Smooth muscle cell (in vitro differentiated cells): ENCODE measurements at regions not wholly inside any gene's neighbourhood (a gene's known extent, or its start where the extent isn't known, plus 50 kb on each side); places are given as distances from the start of the nearest gene placed in this dataset.

Experiments used
- DNase-seq: peaks from one replicate; lab custom pipeline; 2025; ENCODE audit not compliant: unreplicated experiment; lab: John Stamatoyannopoulos, UW
- H2AFZ ChIP-seq: fragments of 200-600 bp; sonication (generic); 2 replicates; pipeline ENCODE4 v1.6.0; 2016; ENCODE audit warnings: antibody characterized with exemption, low read depth, mild to moderate bottlenecking
- H3F3A ChIP-seq: fragments of 200-600 bp; sonication (generic); 2 replicates; pipeline ENCODE4 v1.6.0; 2017; ENCODE audit warnings: antibody characterized with exemption, low read depth
- H3K27ac ChIP-seq: fragments of 200-600 bp; sonication (generic); 2 replicates; pipeline ENCODE4 v1.5.1; 2016; ENCODE audit warnings: low read depth, mild to moderate bottlenecking
- H3K27me3 ChIP-seq: fragments of 200-600 bp; sonication (generic); 2 replicates; pipeline ENCODE4 v1.6.1; 2016; ENCODE audit warnings: low read depth, mild to moderate bottlenecking
- H3K36me3 ChIP-seq: fragments of 200-600 bp; sonication (generic); 2 replicates; pipeline ENCODE4 v1.5.1; 2016; ENCODE audit warnings: low read depth
- H3K4me1 ChIP-seq: fragments of 200-600 bp; sonication (generic); 2 replicates; pipeline ENCODE4 v1.5.1; 2016; ENCODE audit warnings: low read depth
- H3K4me2 ChIP-seq: fragments of 200-600 bp; sonication (generic); 2 replicates; pipeline ENCODE4 v1.6.0; 2016; ENCODE audit warnings: mild to moderate bottlenecking
- H3K4me3 ChIP-seq: fragments of 200-600 bp; sonication (generic); 2 replicates; pipeline ENCODE4 v1.5.1; 2016; ENCODE audit warnings: mild to moderate bottlenecking
- H3K79me2 ChIP-seq: fragments of 200-600 bp; sonication (generic); 2 replicates; pipeline ENCODE4 v1.6.0; 2016; ENCODE audit warnings: low read depth, mild to moderate bottlenecking
- H3K9ac ChIP-seq: fragments of 200-600 bp; sonication (generic); 2 replicates; pipeline ENCODE4 v1.6.0; 2016; ENCODE audit warnings: low read depth
- H3K9me3 ChIP-seq: fragments of 200-600 bp; sonication (generic); replicated peaks from 2 replicates; pipeline ENCODE4 v1.5.1; 2016; ENCODE audit warnings: low read depth
- H4K20me1 ChIP-seq: fragments of 200-600 bp; sonication (generic); 2 replicates; pipeline ENCODE4 v1.6.0; 2016; ENCODE audit warnings: low read depth
- WGBS: methylation state at CpG from one replicate; pipeline ENCODE4 v1.1.7; 2016; ENCODE audit warnings: low lambda C conversion rate; 5-methylcytosine and 5-hydroxymethylcytosine counted together
- TF ChIP-seq, protein P1 (sequence below): fragments of 200-600 bp; sonication (generic); IDR thresholded peaks from 2 replicates; pipeline ENCODE4 v1.5.1; 2017; ENCODE audit warnings: borderline replicate concordance, mild to moderate bottlenecking, antibody characterized with exemption; ENCODE audit not compliant: insufficient read depth, poor library complexity, severe bottlenecking

DNA sequence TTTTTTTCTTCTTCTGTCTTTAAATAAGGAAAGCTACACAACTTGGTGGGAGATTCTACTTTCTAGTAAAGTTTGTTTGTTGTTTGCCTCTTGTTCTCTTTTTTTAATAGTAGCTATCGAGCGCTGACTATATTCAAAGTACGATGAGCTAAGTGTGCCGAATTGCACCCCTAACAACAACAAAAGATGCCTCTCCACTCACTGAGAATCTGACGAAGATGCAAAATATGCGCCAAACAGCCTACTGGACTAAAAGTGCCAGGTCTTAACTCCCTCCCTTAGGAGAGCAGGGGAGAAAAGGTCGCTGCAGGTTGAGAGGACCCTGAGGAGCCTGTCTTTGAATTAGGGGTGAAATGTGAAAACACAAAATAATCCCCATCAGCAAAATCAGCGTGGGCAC, 713.8 kb upstream of the WWC1 start:
- Histone ChIP-seq H3K9ac (no peak overlapping the region), H3F3A (no peaks in the 10 kb centered on the region), H3K79me2 (no peaks in the 10 kb centered on the region), H3K4me3 (no peak overlapping the region), H4K20me1 (no peaks in the 10 kb centered on the region), H3K27me3 (peaks cover 29% of the 10 kb centered on the region), H3K4me1 (peaks cover 14% of the 10 kb centered on the region), H2AFZ (no peak overlapping the region), H3K4me2 (no peak overlapping the region), H3K27ac (no peak overlapping the region), H3K36me3 (no peaks in the 10 kb centered on the region), H3K9me3 (no peaks in the 10 kb centered on the region)
- WGBS: 94% methylated on average over 8 of the region's 8 CpGs
- TF ChIP-seq, protein P1, sequence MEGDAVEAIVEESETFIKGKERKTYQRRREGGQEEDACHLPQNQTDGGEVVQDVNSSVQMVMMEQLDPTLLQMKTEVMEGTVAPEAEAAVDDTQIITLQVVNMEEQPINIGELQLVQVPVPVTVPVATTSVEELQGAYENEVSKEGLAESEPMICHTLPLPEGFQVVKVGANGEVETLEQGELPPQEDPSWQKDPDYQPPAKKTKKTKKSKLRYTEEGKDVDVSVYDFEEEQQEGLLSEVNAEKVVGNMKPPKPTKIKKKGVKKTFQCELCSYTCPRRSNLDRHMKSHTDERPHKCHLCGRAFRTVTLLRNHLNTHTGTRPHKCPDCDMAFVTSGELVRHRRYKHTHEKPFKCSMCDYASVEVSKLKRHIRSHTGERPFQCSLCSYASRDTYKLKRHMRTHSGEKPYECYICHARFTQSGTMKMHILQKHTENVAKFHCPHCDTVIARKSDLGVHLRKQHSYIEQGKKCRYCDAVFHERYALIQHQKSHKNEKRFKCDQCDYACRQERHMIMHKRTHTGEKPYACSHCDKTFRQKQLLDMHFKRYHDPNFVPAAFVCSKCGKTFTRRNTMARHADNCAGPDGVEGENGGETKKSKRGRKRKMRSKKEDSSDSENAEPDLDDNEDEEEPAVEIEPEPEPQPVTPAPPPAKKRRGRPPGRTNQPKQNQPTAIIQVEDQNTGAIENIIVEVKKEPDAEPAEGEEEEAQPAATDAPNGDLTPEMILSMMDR: no peak
- DNase-seq: no peak

DNA sequence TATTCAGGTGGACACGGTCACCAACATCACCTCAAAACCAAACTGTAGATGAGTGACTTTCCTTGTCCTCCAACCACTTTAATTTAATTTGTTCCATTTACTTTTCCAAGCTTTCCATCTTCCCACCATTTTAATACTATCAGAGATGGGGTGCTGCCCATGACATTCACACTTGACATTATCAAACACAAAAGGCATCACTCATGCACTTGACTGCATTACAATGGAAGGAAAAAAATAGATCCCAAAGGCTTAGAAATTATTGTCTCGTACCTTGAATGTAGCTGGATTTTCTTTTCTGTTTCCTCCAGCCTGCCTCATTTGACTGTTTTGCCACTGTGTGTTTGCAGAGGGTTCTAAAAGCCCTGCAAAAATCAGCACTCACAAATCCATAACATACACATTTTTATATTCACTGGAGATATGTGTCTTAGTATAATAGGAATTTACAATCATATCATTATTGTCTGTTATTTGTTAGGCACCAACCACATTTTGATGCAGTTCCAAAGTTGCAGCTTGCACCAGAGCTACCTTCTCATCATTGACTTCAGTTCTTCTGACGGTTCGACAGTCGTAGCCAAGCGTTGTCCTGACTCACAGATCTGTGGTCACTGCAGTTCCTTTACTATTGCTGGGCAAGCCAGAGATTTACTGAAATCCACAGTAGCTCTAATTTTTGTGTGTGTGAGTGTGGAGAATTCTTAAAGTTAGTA, 712.3 kb upstream of the WWC1 start:
- Histone ChIP-seq H3K79me2 (no peaks in the 10 kb centered on the region), H3K4me1 (peaks cover 8% of the 10 kb centered on the region), H3K4me2 (no peak overlapping the region), H3F3A (no peaks in the 10 kb centered on the region), H3K36me3 (no peaks in the 10 kb centered on the region), H3K9ac (no peak overlapping the region), H3K27ac (no peak overlapping the region), H3K27me3 (peaks cover 29% of the 10 kb centered on the region), H2AFZ (no peak overlapping the region), H3K4me3 (no peak overlapping the region), H4K20me1 (no peaks in the 10 kb centered on the region), H3K9me3 (no peaks in the 10 kb centered on the region)
- TF ChIP-seq, protein P1: no peak
- no peak for DNase-seq
- 89% methylated on average over 6 of the region's 6 CpGs for WGBS

DNA sequence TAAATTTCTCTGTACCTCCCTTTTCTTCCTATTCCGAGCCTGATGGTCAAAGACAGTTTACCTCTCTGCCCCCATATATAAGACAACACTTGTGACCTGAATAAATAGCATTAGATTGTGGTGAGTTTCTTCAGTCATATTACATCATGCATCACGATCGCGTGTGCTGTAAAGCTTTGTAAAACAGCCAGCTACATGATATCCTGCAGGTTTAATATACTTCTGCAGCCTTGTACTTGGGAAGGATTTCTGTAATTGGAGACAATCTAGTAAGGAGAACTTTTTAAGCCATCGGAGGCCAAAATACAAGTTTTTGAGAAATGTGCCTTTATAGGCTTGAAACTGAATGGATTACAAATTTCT, 711.8 kb upstream of the WWC1 start:
- Histone ChIP-seq H3K4me1 (peaks cover 2% of the 10 kb centered on the region), H3F3A (no peaks in the 10 kb centered on the region), H3K9ac (no peak overlapping the region), H3K4me2 (no peak overlapping the region), H3K9me3 (no peaks in the 10 kb centered on the region), H4K20me1 (no peaks in the 10 kb centered on the region), H3K27me3 (peaks cover 23% of the 10 kb centered on the region), H3K4me3 (no peak overlapping the region), H3K36me3 (no peaks in the 10 kb centered on the region), H3K27ac (no peak overlapping the region), H2AFZ (no peak overlapping the region), H3K79me2 (no peaks in the 10 kb centered on the region)
- TF ChIP-seq, protein P1: no peak
- 88% methylated on average over 5 of the region's 5 CpGs for WGBS
- DNase-seq: no peak

DNA sequence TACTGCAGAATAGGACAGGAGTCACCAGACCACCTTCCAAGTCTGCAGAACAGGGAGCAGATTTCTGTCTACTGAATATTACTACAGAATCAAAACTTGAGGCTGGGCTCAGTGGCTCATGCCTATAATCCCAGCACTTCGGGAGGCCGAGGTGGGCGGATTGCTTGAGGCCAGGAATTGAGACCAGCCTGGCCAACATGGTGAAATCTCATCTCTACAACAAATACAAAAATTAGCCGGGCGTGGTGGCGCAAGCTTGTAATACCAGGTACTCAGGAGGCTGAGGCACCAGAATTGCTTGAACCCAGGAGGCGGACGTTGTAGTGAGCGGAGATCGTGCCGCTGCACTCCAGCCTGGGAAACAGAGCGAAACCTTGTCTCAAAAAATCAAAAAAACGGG, 710.8 kb upstream of the WWC1 start:
- H3K27ac ChIP-seq: no peak overlapping the region
- TF ChIP-seq, protein P1: no peak
- H3K4me3 ChIP-seq: no peak overlapping the region
- H3K9me3 ChIP-seq: no peaks in the 10 kb centered on the region
- no peak overlapping the region for H3K9ac ChIP-seq
- no peaks in the 10 kb centered on the region for H4K20me1 ChIP-seq
- H3K4me2 ChIP-seq: no peak overlapping the region
- peaks cover 14% of the 10 kb centered on the region for H3K27me3 ChIP-seq
- WGBS: 87% methylated on average over 12 of the region's 13 CpGs
- DNase-seq: no peak
- no peak overlapping the region for H2AFZ ChIP-seq
- no peaks in the 10 kb centered on the region for H3K4me1 ChIP-seq
- H3K79me2 ChIP-seq: no peaks in the 10 kb centered on the region
- H3K36me3 ChIP-seq: no peaks in the 10 kb centered on the region
- H3F3A ChIP-seq: no peaks in the 10 kb centered on the region
